HG03159 (cell line): ENCODE measurements at regions not wholly inside any gene's neighbourhood (a gene's known extent, or its start where the extent isn't known, plus 50 kb on each side); places are given as distances from the start of the nearest gene placed in this dataset.
"Not testable (repeated sequence)": the region's sequence is repeated elsewhere in the genome, so short reads cannot be mapped to it uniquely, and the experiment has no call there.

Source experiments
- ATAC-seq: cut with Tn5 transposase; IDR thresholded peaks from one replicate; pipeline ENCODE4 v1.9.1; 2021; ENCODE audit warnings: mild to moderate bottlenecking, moderate library complexity; ENCODE audit not compliant: unreplicated experiment

DNA sequence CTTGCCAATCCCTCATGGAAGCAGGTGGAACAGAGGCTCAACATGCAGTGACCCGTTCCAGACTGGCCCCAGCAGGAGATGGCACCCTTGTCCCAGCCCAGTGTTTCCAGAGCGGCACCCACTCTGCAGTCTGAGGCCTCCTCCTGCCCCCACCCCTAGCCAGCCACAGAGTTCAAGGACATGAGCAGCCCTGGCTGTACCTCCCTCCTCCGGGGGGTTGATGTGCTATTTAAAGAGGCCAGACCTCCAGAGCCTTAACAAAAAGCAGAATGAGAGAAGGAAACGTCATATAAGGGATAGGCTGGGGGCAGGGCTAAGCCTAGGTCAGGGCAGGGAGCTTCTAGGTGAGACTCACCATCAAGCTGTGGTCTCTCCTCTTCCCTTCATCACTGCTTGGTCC lies 115.7 kb upstream of the NANOS1 start:
- no peak for ATAC-seq

DNA sequence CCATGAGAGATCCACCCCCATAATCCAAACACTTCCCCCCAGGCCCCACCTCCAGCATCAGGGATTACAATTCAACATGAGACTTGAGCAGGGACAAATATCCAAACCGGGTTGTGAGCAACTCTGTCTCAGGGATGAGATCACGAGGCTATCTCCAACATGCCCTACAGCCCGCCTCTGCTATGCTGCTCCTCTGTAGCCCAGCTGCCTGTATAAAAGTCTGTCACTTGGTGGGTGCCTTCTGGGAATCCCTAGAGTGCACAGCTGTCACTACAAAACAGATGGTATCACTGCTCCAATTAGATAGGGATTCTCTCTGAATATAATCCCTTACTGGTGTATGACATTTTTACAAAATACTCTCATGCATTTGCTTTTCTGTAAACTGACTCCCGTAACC lies 114.9 kb upstream of the NANOS1 start:
- no peak for ATAC-seq

DNA sequence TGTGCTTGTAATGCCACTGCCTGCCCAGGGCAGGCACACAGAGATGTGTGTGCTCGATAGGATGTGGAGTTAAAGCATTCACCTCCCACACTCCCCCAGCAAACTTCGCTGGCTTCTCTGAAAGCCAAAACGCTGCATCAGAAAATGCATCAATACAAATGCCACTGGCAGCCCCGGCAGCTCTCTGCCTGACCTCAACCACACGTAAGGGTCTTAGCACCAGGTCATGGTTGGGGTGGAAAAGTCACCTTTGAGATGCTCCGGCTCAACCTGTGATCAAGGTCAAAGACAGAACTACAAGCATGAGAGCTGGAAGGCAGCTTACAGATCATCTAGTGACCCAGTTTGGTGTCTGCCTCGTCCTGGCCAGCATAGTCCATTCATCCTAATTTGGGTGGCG lies 114.4 kb upstream of the NANOS1 start:
- ATAC-seq = no peak

DNA sequence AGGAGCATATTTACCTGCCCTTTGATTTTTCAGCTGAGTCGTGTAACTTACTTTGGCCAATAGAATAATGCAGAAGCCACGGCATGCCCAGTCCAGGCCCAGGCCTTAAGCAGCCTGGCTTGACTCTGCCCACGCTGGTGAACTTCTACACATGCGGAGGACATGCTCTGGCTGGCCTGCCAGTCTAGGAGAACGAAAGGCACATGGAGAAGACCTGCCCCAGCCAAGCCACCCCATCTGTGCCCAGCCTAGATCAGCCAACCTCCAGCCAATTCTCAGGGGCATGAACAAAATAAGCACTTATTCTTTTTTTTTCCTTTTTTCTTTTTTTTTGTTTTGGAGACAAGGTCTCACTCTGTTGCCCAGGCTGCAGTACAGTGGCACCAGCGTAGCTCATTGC lies 112.7 kb upstream of the NANOS1 start:
- ATAC-seq = no peak

DNA sequence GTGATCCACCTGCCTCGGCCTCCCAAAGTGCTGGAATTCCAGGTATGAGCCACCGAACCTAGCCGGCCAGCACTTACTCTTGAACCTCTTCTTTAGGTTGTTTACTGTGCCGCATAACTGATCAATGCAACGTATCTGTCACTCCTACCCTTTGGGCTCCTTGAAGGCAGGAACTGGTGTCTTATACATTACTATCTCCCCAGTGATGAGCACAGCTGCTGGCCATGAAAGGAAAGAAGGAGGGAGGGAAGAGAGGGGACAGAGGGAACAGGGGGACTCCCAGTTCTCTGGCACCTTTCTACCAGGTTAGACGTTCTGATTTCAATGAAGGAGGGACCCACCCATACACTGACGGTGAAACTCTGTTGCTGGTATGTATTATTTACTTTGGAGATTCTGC lies 111.8 kb upstream of the NANOS1 start:
- no peak for ATAC-seq

DNA sequence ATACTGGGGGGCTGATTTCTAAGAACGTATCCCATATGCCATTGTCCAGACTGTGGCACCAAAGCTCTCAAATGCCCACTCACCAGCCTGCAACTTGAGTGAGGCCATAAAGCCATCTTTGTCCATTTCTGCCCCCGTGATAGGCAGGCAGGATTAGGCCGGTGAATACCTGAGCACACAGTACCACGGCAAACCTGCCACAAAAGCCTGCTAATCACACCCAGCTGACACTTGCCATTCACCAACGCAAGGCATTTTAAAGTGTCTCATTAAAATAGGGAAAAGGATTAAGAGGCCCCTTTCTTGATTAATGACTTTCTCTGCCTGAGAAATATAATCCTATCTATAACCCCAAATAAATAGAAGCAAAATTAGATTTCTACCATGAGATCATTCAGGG lies 111.4 kb upstream of the NANOS1 start:
- ATAC-seq = no peak

DNA sequence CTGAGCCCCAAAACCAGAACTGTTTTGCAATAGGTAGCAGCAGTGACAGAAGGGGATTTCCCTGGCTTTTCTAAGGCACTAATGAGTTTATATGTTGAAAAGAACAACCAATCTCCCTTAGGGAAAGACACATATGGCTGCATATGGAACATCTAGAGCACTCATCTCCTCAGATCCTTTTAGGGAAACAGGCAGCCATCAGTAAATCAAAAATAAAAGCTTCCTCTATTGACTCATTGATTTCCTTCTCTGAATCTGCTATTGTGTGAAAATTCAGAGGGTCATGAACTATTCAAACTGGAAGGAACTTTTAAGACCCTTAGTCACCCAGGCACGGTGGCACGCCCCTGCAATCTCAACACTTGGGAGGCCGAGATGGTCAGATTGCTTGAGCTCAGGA lies 110.9 kb upstream of the NANOS1 start:
- no peak for ATAC-seq

DNA sequence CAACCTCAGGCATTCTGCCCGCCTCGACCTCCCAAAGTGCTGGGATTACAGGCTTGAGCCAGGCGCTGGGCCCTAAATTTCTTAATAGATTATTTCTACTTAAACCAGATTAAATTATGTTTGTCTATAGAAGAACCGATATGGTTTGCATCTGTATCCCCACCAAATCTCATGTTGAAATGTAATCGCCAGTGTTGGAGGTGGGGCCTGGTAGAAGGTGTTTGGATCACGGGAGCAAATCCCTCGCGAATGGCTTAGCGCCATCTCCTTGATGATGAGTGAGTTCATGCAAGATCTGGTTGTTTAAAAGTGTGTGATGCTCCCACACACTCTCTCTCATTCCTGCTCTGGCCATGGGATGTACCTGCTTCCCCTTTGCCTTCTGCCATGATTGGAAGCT lies 109.3 kb upstream of the NANOS1 start:
- no peak for ATAC-seq

DNA sequence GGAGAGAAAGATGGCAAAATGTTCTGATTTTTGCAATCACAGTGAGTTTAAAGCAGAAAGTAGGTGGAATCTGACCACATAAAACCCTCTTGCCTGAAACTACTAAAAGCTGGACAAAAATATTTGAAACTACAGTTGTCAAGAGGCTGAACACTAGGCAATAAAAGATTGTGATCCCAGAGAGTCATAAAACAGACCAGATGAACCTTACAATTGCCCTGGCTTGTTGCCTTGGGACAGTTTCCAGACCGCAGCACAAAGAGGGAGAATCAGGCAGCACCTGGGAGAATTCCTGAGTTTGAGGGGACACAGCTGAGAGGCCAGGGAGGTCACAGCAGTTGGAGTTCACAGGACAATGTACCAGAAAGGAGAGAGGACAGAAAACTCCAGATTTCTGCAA lies 107.3 kb upstream of the NANOS1 start:
- no peak for ATAC-seq

DNA sequence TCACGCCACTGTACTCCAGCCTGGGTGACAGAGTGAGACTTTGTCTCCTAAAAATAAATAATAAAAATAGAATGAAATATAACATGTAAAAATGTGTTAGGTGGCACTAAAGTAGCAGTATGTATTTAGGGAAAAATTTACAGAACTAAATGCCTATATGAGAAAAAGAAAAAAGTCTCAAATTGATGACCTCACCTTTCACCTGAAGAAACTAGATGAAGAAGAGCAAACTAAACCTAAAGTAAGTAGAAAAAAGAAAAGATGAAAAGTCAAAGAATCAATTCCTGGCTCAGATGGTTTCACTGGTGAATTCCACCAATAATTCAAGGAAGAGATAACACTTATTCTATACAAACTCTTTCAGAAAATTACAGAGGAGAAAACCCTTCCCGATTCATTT lies 106.5 kb upstream of the NANOS1 start:
- ATAC-seq = no peak

DNA sequence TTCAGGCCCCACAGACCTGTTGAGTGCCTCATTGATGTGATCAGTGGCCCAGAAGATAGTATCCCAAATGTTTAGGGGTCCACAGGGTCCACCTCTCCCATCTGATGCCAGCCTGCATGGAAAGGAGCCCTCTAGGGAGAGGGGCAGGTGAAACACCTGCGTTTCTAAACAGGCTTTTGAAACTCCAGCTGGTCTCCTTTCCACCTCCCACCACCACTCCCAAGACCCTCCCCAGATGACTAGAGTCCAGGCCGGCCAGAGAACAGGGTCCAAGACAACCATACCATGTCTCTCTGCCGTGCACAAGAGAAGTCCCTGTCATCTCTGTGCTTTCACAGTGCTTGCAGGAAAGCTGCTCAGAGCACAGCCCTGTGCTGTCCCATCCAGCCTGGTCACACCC lies 105.0 kb upstream of the NANOS1 start:
- ATAC-seq = no peak

DNA sequence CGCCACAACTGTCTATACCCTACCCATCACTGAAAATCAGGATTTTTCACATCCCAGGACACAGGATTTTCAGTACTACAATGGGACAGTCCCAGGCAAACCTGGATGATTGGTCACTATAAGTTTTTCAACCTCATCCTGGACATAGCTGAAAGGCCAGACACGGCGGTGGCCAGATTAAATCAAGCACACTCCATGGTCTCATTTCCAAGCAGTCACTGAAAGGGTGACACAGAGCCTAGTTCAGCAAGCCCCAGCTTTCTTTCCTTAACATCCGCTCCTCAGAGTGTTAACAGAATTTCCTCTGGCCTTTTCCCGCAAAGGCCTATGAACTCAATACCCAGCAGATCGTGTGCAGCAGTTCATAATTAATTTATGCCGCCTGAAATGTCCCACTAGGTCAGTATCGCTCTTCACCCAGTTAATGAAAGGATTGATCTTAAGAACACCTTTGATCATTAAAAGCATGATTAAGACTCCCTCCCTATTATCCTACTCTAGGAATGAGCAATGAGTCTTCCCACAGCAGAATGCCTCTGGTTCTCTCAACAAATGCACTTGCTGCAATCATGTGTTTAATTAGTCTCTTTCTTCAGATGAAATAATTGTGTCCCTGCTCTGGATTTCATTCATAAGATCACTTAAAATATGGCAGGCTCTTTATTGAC lies 104.0 kb upstream of the NANOS1 start:
- ATAC-seq = no peak

DNA sequence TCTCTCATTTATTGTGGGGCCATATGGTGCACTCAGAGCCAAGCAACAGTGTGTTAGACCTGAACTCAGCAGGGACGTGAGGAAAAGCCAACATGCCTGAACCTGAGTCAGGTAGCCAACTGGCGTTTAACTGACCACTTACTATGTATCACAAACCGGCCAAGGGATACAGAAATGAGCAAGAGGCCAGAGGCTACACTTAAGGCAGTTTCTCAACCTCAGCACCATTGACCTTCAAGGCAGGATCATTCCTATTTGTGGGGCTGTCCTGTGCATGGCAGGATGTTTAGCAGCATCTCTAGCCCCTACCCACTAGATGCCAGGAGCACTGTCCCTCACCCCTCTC lies 103.5 kb upstream of the NANOS1 start:
- ATAC-seq = no peak

DNA sequence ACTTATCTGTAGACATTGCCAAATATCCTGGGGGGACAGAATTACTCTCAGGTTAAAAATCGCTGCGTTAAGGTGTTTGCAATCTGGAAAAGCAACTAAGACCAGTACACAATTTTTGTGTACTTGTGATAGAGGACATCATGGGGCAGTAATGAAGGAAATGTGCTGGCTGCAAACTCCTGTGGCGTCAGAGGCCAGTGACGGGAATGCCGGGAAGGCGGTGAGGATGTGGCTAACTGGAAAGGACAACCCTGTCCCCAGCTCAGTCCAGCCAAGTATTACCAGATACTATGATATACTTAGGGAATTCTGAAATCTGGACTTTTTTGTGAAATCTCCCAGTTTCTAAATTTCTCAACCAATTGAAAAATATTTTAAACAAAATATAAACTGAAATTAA lies 103.1 kb upstream of the NANOS1 start:
- ATAC-seq = no peak

DNA sequence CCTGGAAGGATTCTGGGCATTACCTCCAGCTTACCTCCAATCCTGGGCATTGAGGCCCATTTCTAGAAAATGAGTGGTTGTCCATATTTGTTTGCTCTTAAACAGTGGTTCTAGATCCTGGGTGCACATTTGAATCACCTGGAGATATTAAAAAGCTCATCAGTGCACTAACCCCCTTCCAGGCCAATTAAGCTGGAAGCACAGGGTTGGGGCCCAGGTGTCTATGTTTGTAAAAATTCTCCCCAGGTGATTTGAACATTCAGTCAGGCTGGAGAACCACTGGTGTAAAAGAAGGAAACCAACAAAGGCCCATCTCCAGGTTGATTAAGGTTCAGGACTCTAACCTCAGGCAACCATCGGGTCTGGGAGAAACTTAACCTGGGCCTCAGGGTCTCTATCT lies 102.6 kb upstream of the NANOS1 start:
- ATAC-seq = no peak

DNA sequence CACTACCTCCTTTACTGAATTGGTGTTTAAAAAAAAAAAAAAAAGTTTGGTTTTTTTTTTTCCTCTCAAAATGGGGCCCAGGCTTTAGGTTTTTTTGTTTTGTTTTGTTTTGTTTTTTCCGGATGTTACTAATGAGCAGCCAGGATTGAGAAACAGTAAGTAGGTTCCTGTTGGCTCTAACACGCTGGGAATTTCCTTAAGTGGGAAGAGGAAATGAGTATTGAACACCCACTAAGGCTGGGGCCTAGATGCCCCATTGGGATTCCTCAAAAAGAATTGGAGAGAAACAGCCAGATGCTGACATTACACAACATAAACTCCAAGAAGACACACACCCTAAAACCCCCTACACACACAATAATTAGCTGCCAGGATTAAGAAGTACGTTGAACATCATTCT lies 102.2 kb upstream of the NANOS1 start:
- ATAC-seq = no peak

DNA sequence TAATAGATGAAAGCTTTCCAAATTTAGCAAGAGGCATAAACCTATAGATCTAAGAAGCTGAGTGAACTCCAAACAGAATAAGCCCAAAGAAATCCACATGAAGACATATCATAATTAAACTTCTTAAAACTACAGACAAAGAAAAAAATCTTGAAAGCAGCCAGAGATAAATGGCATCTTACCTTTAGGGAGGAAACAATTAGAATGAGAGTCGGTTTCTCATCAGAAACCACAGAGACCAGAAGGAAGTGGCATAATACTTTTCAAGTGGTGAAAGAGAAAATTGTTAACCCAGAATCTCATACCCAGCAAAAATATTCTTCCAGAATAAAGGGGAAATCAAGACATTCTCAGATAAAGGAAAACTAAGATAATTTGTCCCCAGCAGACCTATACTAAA lies 98.9 kb upstream of the NANOS1 start:
- no peak for ATAC-seq

DNA sequence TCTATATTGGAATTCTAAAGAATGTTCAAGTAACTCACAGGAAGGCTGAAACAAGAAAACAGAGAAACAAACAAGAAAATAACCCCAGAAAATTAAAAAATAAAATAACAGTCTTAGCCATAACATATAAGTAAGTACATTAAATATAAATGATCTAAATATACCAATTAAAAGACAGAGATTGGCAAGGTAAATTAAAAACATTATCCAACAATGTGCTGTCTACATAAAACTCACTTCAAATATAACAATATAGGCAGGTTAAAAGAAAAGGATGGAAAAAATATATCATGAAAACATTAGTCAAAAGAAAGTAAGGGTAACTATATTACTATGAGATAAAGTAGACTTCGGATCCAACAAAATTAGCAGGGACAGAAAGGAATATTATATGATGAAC lies 98.1 kb upstream of the NANOS1 start:
- ATAC-seq = no peak

DNA sequence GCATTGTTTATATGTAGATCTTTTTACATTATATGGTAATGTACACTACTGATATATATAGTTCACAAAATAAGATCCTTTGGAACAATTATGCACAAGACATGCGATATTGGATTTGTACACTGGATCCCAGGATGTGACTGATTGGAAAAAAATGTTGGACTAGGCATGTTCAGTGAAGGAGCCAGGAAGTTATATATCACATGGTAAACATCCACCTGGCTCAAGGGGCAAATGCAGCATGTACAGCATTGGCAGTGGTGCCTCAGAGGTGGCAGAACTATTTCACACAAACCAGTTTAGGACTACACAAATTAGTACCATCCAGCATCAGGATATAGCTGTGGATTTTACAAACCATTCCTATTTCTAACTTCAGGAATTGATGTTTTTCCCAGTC lies 97.4 kb upstream of the NANOS1 start:
- not testable (repeated sequence) for ATAC-seq

DNA sequence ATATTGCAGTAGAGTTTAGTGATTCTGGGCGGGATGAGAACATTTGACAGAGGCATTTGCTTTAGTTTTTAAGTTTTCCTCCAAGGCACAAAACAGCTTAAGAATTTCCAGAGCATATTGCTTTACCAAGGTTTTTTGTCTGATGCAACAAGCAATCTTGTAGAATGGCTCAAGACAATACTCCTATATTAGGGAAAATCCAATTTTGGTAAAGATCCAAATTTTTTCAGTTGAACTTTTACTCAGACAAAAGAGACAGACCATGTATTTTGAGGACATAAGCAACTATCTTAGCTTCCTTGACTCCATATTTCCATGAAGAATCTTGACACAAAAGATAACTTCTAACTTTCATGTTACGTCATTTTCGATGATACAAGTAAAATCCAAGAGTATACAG lies 92.3 kb upstream of the NANOS1 start:
- no peak for ATAC-seq

DNA sequence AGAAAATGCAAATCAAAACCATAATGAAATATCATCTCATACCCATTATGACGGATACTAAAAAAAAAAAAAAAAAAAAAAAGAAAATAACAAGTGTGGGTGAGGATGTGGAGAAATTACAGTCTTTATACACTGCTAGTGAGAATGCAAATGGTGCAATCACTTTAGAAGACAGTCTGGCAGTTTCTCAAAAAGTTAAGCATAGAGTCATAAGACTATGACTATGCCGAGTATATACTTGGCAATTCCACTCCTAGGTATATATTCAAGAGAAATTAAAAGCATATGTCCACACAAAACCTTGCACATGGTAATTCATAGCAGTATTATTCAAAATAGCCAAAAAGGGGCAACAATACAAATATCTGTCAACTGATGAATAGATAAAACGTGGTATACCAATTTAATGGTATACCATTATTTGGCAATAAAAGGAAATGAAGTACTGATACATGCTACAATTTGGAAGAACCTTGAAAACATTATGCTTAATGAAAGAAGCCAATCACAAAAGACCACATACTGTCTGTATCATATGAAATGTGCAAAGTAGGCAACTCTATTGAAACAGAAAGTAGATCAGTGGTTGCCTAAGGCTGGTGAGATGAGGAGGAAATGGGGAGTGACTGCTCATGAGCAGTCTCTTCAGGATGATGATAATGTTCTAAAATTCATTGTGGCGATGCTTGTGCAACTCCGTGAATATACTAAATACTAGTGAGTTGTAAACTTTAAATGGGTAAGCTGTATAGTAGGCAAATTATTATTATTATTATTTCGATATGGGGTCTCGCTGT lies 90.1 kb upstream of the NANOS1 start:
- ATAC-seq = no peak

DNA sequence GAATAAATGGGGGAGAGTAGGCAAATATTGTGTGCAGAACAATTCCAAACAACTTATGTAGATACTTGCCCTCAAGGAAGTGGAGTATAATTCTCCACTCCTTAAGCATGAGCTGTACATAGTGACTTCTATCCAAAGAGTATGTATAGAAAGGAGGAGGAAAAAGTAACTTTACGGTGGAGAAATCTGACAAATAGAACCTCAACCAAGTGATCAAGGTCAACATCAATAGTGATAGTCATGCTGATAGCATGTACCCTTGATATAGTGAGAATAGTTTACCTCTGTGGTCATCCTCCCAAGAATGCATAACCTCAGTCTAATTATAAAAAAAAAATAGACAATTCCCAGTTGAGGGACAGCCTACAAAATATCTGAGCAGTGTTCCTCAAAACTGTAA lies 89.1 kb upstream of the NANOS1 start:
- no peak for ATAC-seq

DNA sequence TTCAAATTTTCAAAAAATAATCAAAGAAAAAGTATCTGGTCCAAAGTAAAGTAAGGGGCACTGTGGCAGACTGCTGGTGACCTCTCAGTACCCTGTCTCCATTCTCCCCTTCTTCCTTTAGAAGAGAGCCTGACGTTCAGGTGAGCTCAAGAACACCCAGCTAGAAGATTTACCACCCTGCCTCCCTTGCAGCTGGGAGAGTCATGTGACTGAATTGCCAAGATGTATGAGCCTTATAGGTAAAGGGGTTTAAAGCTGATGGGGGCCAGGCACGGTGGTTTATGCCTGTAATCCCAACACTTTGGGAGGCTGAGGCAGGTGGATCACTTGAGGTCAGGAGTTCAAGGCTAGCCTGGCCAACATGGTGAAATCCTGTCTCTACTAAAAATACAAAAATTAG lies 86.3 kb upstream of the NANOS1 start:
- ATAC-seq = no peak
